ENCODE measurements at regions not wholly inside any gene's neighbourhood (a gene's known extent, or its start where the extent isn't known, plus 50 kb on each side); places are given as distances from the start of the nearest gene placed in this dataset.

- Histone ChIP-seq H3K27me3 (ENCODE audit: low read length) (no peaks in the 10 kb centered on the region), H3K9me2 (replicated peaks; ENCODE audit: insufficient read depth, low read length) (no peaks in the 10 kb centered on the region), H2AFZ (ENCODE audit: low read depth, low read length, severe bottlenecking) (no peak overlapping the region), H3F3A (ENCODE audit: insufficient read depth) (no peaks in the 10 kb centered on the region), H3K36me3 (ENCODE audit: low read length) (no peaks in the 10 kb centered on the region), H4K20me1 (ENCODE audit: low read depth, low read length) (no peaks in the 10 kb centered on the region), H3K4me3 (ENCODE audit: insufficient read depth, low read length, poor library complexity, severe bottlenecking) (no peak overlapping the region), H3K9ac (ENCODE audit: low read length) (no peak overlapping the region), H3K27ac (ENCODE audit: low read depth, low read length) (no peak overlapping the region), H3K4me2 (ENCODE audit: low read depth, low read length, poor library complexity, severe bottlenecking) (no peak overlapping the region), H3K79me2 (ENCODE audit: insufficient read depth, low read length) (no peaks in the 10 kb centered on the region), H3K9me3 (ENCODE audit: insufficient read depth, low read length) (peaks cover 10% of the 10 kb centered on the region; the same call in 1 of the 2 replicates)
- TF ChIP-seq EZH2phosphoT487 (conservative IDR thresholded peaks at IDR 0.05; ENCODE audit: low read length) (no peak), CTCF (IDR thresholded peaks at IDR 0.05; ENCODE audit: insufficient read depth, low read length, poor library complexity, severe bottlenecking) (no peak)
These were observed 334.1 kb downstream of the SHANK2 start for GRCh38 chr11:70918242-70918641.

GRCh38 chr11:70921804-70922203 lies 330.6 kb downstream of the SHANK2 start:
- no peak overlapping the region for H3K4me3 ChIP-seq (ENCODE audit: insufficient read depth, low read length, poor library complexity, severe bottlenecking)
- H3K79me2 ChIP-seq (ENCODE audit: insufficient read depth, low read length): no peaks in the 10 kb centered on the region
- H3K9me3 ChIP-seq (ENCODE audit: insufficient read depth, low read length): peaks cover 10% of the 10 kb centered on the region; the same call in 1 of the 2 replicates
- H2AFZ ChIP-seq (ENCODE audit: low read depth, low read length, severe bottlenecking): no peak overlapping the region
- H3F3A ChIP-seq (ENCODE audit: insufficient read depth): no peaks in the 10 kb centered on the region
- TF ChIP-seq CTCF (IDR thresholded peaks at IDR 0.05; ENCODE audit: insufficient read depth, low read length, poor library complexity, severe bottlenecking) (no peak), EZH2phosphoT487 (conservative IDR thresholded peaks at IDR 0.05; ENCODE audit: low read length) (no peak)
- no peak overlapping the region for H3K9ac ChIP-seq (ENCODE audit: low read length)
- H3K4me2 ChIP-seq (ENCODE audit: low read depth, low read length, poor library complexity, severe bottlenecking): no peak overlapping the region
- no peaks in the 10 kb centered on the region for H3K36me3 ChIP-seq (ENCODE audit: low read length)
- no peaks in the 10 kb centered on the region for H3K27me3 ChIP-seq (ENCODE audit: low read length)
- no peak overlapping the region for H3K27ac ChIP-seq (ENCODE audit: low read depth, low read length)
- no peaks in the 10 kb centered on the region for H4K20me1 ChIP-seq (ENCODE audit: low read depth, low read length)
- H3K9me2 ChIP-seq (replicated peaks; ENCODE audit: insufficient read depth, low read length): no peaks in the 10 kb centered on the region

GRCh38 chr11:70924108-70924507 lies 328.3 kb downstream of the SHANK2 start:
- Histone ChIP-seq H4K20me1 (ENCODE audit: low read depth, low read length) (no peaks in the 10 kb centered on the region), H3K79me2 (ENCODE audit: insufficient read depth, low read length) (no peaks in the 10 kb centered on the region), H3K4me3 (ENCODE audit: insufficient read depth, low read length, poor library complexity, severe bottlenecking) (no peak overlapping the region), H3K27me3 (ENCODE audit: low read length) (no peaks in the 10 kb centered on the region), H3K27ac (ENCODE audit: low read depth, low read length) (no peak overlapping the region), H3K4me2 (ENCODE audit: low read depth, low read length, poor library complexity, severe bottlenecking) (no peak overlapping the region), H3F3A (ENCODE audit: insufficient read depth) (no peaks in the 10 kb centered on the region), H3K36me3 (ENCODE audit: low read length) (no peaks in the 10 kb centered on the region), H2AFZ (ENCODE audit: low read depth, low read length, severe bottlenecking) (no peak overlapping the region), H3K9ac (ENCODE audit: low read length) (no peak overlapping the region), H3K9me2 (replicated peaks; ENCODE audit: insufficient read depth, low read length) (no peaks in the 10 kb centered on the region), H3K9me3 (ENCODE audit: insufficient read depth, low read length) (peaks cover 10% of the 10 kb centered on the region; the same call in 1 of the 2 replicates)
- TF ChIP-seq EZH2phosphoT487 (conservative IDR thresholded peaks at IDR 0.05; ENCODE audit: low read length) (no peak), CTCF (IDR thresholded peaks at IDR 0.05; ENCODE audit: insufficient read depth, low read length, poor library complexity, severe bottlenecking) (no peak)
